Skeletal muscle tissue (tissue), 3 donors: ENCODE measurements at regions not wholly inside any gene's neighbourhood (a gene's known extent, or its start where the extent isn't known, plus 50 kb on each side); places are given as distances from the start of the nearest gene placed in this dataset.

Experiments used
- H3K27ac ChIP-seq: one replicate; pipeline ENCODE4 v1.7.0; 2013; ENCODE audit warnings: mild to moderate bottlenecking, low read depth, low read length, inconsistent platforms
- H3K27me3 ChIP-seq, 3 donors: one replicate each; pipeline ENCODE4 v1.7.0; 2013; ENCODE audit warnings: low read length in 3 of 3; ENCODE audit not compliant: control insufficient read depth in 3 of 3, insufficient read depth in 3 of 3
- H3K36me3 ChIP-seq, 3 donors: one replicate each; pipeline ENCODE4 v1.7.0; 2013; ENCODE audit warnings: low read length in 3 of 3; ENCODE audit not compliant: control insufficient read depth in 3 of 3, insufficient read depth in 3 of 3
- H3K4me1 ChIP-seq, 3 donors: one replicate each; pipeline ENCODE4 v1.7.0; 2013; ENCODE audit warnings: low read length in 3 of 3, mild to moderate bottlenecking in 3 of 3; ENCODE audit not compliant: control insufficient read depth in 3 of 3, insufficient read depth in 3 of 3
- H3K4me3 ChIP-seq, 3 donors: one replicate each; pipeline ENCODE4 v1.7.0; 2013; ENCODE audit warnings: low read length in 3 of 3
- H3K9ac ChIP-seq, 3 donors: one replicate each; pipeline ENCODE4 v1.7.0; 2013; ENCODE audit warnings: low read length in 3 of 3, mild to moderate bottlenecking in 3 of 3, moderate library complexity in 2 of 3, low read depth in 1 of 3
- H3K9me3 ChIP-seq, 3 donors: one replicate each; pipeline ENCODE4 v1.7.0; 2013; ENCODE audit warnings: low read length in 3 of 3; ENCODE audit not compliant: control insufficient read depth in 3 of 3
- donor health status: Osteomylitis.

GRCh38 chr5:74205767-74206578 is 434.6 kb downstream of the ENC1 start:
- Histone ChIP-seq H3K9ac (no peak overlapping the region), H3K27ac (no peak overlapping the region), H3K36me3 (no peaks in the 10 kb centered on the region), H3K27me3 (no peaks in the 10 kb centered on the region), H3K4me3 (no peak overlapping the region), H3K9me3 (no peaks in the 10 kb centered on the region), H3K4me1 (peaks cover 15 to 20% (median 16%) of the 10 kb centered on the region in 3 donors)

GRCh38 chr5:74201334-74202081 is 439.0 kb downstream of the ENC1 start:
- Histone ChIP-seq H3K4me3 (peak overlapping the region in 1 of 3 donors; percentile 39), H3K4me1 (peaks cover 15 to 21% (median 16%) of the 10 kb centered on the region in 3 donors), H3K36me3 (no peaks in the 10 kb centered on the region), H3K27me3 (no peaks in the 10 kb centered on the region), H3K9me3 (no peaks in the 10 kb centered on the region), H3K9ac (no peak overlapping the region), H3K27ac (peak overlapping the region; percentile 17)

- Histone ChIP-seq H3K9ac (no peak overlapping the region), H3K27ac (peak overlapping the region; percentile 17), H3K27me3 (no peaks in the 10 kb centered on the region), H3K4me1 (peaks cover 10 to 14% (median 14%) of the 10 kb centered on the region in 3 donors), H3K36me3 (no peaks in the 10 kb centered on the region), H3K9me3 (no peaks in the 10 kb centered on the region), H3K4me3 (no peak overlapping the region)
Measured at GRCh38 chr5:74200560-74200959, 440.0 kb downstream of the ENC1 start.

GRCh38 chr5:74199436-74200210 is 440.9 kb downstream of the ENC1 start:
- Histone ChIP-seq H3K4me3 (no peak overlapping the region), H3K4me1 (peaks cover 10 to 14% (median 14%) of the 10 kb centered on the region in 3 donors), H3K27ac (no peak overlapping the region), H3K27me3 (no peaks in the 10 kb centered on the region), H3K9me3 (no peaks in the 10 kb centered on the region), H3K9ac (no peak overlapping the region), H3K36me3 (no peaks in the 10 kb centered on the region)

GRCh38 chr5:74199005-74199404 is 441.5 kb downstream of the ENC1 start:
- H3K9ac ChIP-seq, result no peak overlapping the region
- no peak overlapping the region for H3K27ac ChIP-seq
- no peaks in the 10 kb centered on the region for H3K27me3 ChIP-seq
- H3K36me3 ChIP-seq, result no peaks in the 10 kb centered on the region
- no peaks in the 10 kb centered on the region for H3K9me3 ChIP-seq
- H3K4me3 ChIP-seq, result no peak overlapping the region
- H3K4me1 ChIP-seq, result peaks cover 10 to 14% (median 14%) of the 10 kb centered on the region in 3 donors

GRCh38 chr5:74198156-74198555 is 442.4 kb downstream of the ENC1 start:
- Histone ChIP-seq H3K27me3 (no peaks in the 10 kb centered on the region), H3K27ac (no peak overlapping the region), H3K4me3 (no peak overlapping the region), H3K9ac (no peak overlapping the region), H3K36me3 (no peaks in the 10 kb centered on the region), H3K4me1 (peaks cover 10 to 14% (median 14%) of the 10 kb centered on the region in 3 donors), H3K9me3 (no peaks in the 10 kb centered on the region)

- Histone ChIP-seq H3K27ac (no peak overlapping the region), H3K36me3 (no peaks in the 10 kb centered on the region), H3K4me1 (peaks cover 3 to 9% (median 7%) of the 10 kb centered on the region in 3 donors), H3K4me3 (no peak overlapping the region), H3K9ac (no peak overlapping the region), H3K27me3 (no peaks in the 10 kb centered on the region), H3K9me3 (no peaks in the 10 kb centered on the region)
Measured at GRCh38 chr5:74196233-74196632, 444.3 kb downstream of the ENC1 start.

GRCh38 chr5:74194196-74194595 is 446.3 kb downstream of the ENC1 start:
- H3K9ac ChIP-seq, result no peak overlapping the region
- H3K4me1 ChIP-seq, result no peaks in the 10 kb centered on the region
- no peak overlapping the region for H3K27ac ChIP-seq
- no peaks in the 10 kb centered on the region for H3K27me3 ChIP-seq
- no peaks in the 10 kb centered on the region for H3K36me3 ChIP-seq
- H3K9me3 ChIP-seq, result no peaks in the 10 kb centered on the region
- H3K4me3 ChIP-seq, result no peak overlapping the region

- Histone ChIP-seq H3K4me3 (no peak overlapping the region), H3K27ac (no peak overlapping the region), H3K9ac (no peak overlapping the region), H3K4me1 (no peaks in the 10 kb centered on the region), H3K36me3 (no peaks in the 10 kb centered on the region), H3K9me3 (no peaks in the 10 kb centered on the region), H3K27me3 (no peaks in the 10 kb centered on the region)
Measured at GRCh38 chr5:74192606-74193299, 447.8 kb downstream of the ENC1 start.
